Epithelial cell of proximal tubule (primary cell): ENCODE measurements at regions not wholly inside any gene's neighbourhood (a gene's known extent, or its start where the extent isn't known, plus 50 kb on each side); places are given as distances from the start of the nearest gene placed in this dataset.

Experiments used
- DNase-seq: peaks from one replicate; pipeline ENCODE4 v3.0.0-alpha.2; 2011; ENCODE audit warnings: low read depth
- H3K4me3 ChIP-seq: 2 replicates; pipeline ENCODE4 v1.5.1; 2011; ENCODE audit warnings: low read depth, mild to moderate bottlenecking, low read length
- TF ChIP-seq, protein P1 (sequence below): conservative IDR thresholded peaks from 2 replicates; pipeline ENCODE4 v1.5.1; 2012; ENCODE audit warnings: low read depth, mild to moderate bottlenecking, low read length

DNA sequence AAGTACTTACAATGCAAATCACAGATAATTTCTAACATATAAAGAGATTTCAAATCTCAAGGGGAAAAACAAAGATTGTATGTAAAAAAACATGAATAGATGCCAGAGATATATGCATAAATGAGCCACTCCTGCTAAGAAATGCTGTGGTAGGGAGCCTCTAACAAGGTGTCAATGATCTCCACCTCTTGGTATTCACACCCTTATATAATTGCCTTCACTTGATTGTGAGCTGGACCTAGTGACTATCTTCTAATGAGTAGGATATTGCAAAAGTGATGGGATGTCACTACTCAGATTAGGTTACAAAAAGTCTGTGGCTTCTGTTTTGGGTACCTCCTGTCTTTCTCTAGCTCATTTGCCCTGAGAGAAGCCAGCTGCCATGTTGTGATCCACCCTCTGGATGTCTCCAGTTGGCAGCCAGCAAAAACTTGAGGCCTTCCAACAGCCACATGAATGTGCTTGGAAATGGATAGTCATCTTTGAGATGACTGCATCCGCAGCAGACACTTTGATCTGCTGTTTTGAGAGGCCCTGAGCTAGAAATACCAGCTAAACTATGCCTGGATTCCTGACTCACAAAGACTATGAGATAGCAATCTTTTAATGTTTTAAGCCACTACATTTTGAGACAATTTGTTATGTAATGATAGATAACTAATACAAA lies 196.1 kb upstream of the FGGY start:
- DNase-seq: no peak
- H3K4me3 ChIP-seq: no peak overlapping the region
- TF ChIP-seq, protein P1, sequence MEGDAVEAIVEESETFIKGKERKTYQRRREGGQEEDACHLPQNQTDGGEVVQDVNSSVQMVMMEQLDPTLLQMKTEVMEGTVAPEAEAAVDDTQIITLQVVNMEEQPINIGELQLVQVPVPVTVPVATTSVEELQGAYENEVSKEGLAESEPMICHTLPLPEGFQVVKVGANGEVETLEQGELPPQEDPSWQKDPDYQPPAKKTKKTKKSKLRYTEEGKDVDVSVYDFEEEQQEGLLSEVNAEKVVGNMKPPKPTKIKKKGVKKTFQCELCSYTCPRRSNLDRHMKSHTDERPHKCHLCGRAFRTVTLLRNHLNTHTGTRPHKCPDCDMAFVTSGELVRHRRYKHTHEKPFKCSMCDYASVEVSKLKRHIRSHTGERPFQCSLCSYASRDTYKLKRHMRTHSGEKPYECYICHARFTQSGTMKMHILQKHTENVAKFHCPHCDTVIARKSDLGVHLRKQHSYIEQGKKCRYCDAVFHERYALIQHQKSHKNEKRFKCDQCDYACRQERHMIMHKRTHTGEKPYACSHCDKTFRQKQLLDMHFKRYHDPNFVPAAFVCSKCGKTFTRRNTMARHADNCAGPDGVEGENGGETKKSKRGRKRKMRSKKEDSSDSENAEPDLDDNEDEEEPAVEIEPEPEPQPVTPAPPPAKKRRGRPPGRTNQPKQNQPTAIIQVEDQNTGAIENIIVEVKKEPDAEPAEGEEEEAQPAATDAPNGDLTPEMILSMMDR: no peak

DNA sequence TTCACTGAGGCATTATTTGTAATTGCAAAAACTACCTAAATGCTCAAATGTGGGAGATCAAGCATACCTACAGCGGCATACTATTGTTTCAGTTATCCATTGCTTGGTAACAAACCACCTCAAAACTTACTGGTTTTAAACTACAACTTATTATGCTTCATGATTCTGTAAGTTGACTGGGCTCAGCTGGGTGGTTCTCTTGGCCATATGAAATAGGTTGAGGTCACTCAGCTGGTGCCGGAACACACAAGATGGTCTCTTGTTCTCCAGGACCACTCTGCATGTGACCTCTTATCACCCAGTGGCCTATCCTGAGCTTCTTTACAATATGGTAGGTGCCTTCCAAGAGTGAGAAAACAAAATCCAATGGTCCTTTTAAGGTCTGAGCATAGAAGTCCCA lies 195.4 kb upstream of the FGGY start:
- TF ChIP-seq, protein P1: no peak
- no peak for DNase-seq
- no peak overlapping the region for H3K4me3 ChIP-seq

DNA sequence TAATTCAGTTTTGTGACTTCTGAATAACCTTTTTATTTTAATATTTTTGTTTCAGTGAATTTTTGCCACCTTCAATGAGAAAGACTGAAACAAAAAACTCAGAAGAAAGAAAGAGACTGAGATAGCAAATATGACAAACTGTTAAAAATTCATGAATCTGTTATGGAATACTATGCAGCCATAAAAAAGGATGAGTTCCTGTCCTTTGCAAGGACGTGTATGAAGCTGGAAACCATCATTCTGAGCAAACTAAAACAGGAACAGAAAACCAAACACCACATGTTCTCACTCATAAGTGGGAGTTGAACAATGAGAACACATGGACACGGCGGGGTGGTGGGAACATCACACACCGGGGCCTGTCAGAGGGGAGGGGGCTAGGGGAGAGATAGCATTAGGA lies 193.4 kb upstream of the FGGY start:
- TF ChIP-seq, protein P1: no peak
- no peak overlapping the region for H3K4me3 ChIP-seq
- DNase-seq: no peak

DNA sequence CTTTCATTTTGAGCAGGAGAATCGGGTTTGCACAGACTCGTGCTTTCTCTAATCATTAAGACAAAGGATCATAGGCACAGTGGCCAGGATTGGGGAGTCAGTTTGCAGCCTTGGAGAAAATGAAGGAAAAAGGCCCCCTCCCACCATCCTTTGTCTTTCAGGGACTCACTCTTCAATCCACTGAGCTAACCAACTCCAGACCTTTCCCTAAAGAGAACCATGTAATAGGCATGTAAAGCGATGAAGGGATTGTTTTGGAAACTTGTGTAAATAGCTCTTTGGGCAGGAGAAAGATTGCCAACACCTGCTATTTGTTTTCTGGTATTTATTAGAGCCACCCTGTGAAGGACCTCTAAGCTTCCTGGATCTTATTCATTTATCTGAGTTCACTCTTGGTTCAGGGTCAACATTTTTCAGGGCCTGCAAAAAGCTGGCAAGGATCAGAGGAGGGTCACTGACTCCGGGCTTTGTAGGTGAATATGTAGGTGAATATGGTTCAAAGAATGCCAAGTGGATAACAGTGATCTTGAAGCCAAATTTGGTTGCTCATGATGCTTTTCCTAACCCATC lies 192.6 kb upstream of the FGGY start:
- no peak overlapping the region for H3K4me3 ChIP-seq
- DNase-seq: no peak
- TF ChIP-seq, protein P1: no peak

DNA sequence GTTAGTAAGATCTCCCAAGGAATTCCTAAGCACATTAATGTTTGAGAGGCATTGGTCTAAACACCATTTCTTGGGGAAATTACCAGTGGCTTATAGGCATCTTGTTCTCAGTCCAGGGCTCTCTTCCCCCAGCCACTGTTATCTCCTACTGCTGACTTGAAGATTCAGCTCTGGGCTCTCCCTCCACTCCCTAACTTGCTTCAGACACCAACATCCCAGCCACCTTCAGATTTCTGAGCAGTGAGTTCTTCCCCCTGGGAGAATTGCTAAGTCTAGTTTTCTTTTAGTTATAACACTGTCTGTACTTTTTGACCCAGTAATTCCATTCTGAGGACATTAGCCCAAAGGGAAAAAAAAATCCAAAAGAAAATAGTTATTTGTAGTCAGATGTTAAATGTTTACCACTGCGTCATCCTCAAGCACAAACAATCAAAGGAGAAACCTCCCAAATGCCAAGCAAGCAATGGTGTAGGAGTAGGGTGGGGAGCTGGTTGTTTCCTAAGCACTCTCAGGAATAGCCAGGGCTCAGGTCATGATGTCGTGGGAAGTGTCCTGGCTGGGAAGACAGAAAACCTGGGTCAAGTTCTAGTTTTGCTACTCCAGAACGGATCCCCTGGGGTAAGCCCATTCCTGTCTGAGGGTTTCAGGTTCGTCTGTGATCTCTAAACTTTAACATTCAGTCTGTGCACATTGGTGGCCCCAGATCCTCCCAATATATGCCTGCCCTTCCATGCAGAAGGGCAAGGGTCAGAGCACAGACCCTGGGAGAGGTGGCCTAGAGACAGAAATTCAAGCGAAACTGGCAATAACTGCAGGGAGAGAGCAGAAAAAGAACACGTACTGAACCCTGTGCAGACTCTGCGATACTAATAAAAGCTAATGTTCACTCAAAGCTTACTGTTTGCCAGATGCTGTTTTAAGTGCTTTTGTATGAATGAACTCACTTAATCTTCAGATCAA lies 191.1 kb upstream of the FGGY start:
- no peak for DNase-seq
- TF ChIP-seq, protein P1: no peak
- no peak overlapping the region for H3K4me3 ChIP-seq

DNA sequence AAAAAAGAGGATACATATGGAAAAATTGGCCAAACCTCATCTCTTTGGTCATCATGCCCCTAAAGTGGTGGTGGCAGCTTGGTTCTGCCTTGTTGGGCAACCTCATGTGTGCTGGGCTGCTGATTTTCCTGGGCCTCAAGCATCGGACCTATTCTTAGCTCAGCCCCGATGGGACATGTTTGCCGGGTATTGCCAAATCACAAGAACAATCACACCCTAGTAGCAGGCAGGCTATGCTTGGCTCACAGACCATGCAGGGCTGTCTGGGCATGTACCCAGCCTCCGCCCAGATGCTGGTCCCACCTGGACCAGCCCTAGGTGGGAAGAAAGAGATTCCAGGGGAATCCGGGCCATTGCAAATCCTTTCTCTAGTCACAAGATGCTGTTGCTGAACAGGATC lies 189.4 kb upstream of the FGGY start:
- TF ChIP-seq, protein P1: no peak
- DNase-seq: no peak
- no peak overlapping the region for H3K4me3 ChIP-seq
